ENCODE measurements at regions not wholly inside any gene's neighbourhood (a gene's known extent, or its start where the extent isn't known, plus 50 kb on each side); places are given as distances from the start of the nearest gene placed in this dataset.

- ATAC-seq (no peak), DNase-seq (ENCODE audit: low spot score) (no peak)
- H3K4me3 Mint-ChIP-seq: no peak overlapping the region
- no peaks in the 10 kb centered on the region for H3K4me1 Mint-ChIP-seq
- TF ChIP-seq ZNF512 (CRISPR knock-in tag; IDR thresholded peaks at IDR 0.05; ENCODE audit: borderline replicate concordance) (0 out of 2 replicates have a peak, but pooled peaks have one; percentile 18), E2F1 (CRISPR knock-in tag; IDR thresholded peaks at IDR 0.05) (no peak), FOXJ3 (CRISPR knock-in tag; IDR thresholded peaks at IDR 0.05; ENCODE audit: borderline replicate concordance) (no peak)
- no peak overlapping the region for H3K27ac Mint-ChIP-seq
- H3K9me3 Mint-ChIP-seq: no peaks in the 10 kb centered on the region
- no peaks in the 10 kb centered on the region for H3K36me3 Mint-ChIP-seq
- ChIA-PET POLR2A (no interaction called here), CTCF (no interaction called here)
- no peaks in the 10 kb centered on the region; the same call in 1 of the 2 replicates for H3K27me3 Mint-ChIP-seq (ENCODE audit: low read depth)
Measured at GRCh38 chr12:76944892-76945291, 66.1 kb upstream of the CSRP2 start.

GRCh38 chr12:76943008-76943407 lies 64.2 kb upstream of the CSRP2 start:
- H3K27ac Mint-ChIP-seq: no peak overlapping the region
- H3K4me1 Mint-ChIP-seq: peaks cover 9% of the 10 kb centered on the region
- ChIA-PET POLR2A (interaction anchor here (0.8 kb wide), 1 partner anchor 83 kb away, joined by 3 read pairs; no protein-coding TSS in a partner anchor), CTCF (interaction anchor here (1.6 kb wide), 1 partner anchor 68 kb away, joined by 13 read pairs; no protein-coding TSS in a partner anchor)
- H3K36me3 Mint-ChIP-seq: no peaks in the 10 kb centered on the region
- no peaks in the 10 kb centered on the region; the same call in 1 of the 2 replicates for H3K27me3 Mint-ChIP-seq (ENCODE audit: low read depth)
- ATAC-seq (no peak), DNase-seq (ENCODE audit: low spot score) (no peak)
- no peak overlapping the region for H3K4me3 Mint-ChIP-seq
- no peaks in the 10 kb centered on the region for H3K9me3 Mint-ChIP-seq
- TF ChIP-seq CREM (CRISPR knock-in tag; IDR thresholded peaks at IDR 0.05) (no peak), USF2 (CRISPR knock-in tag; IDR thresholded peaks at IDR 0.05) (no peak), ZNF121 (CRISPR knock-in tag; IDR thresholded peaks at IDR 0.05) (no peak), ETV6 (CRISPR knock-in tag; IDR thresholded peaks at IDR 0.05) (no peak), PRDM15 (CRISPR knock-in tag; IDR thresholded peaks at IDR 0.05) (no peak), ZNF532 (CRISPR knock-in tag; IDR thresholded peaks at IDR 0.05; ENCODE audit: borderline replicate concordance) (no peak), ZNF232 (CRISPR knock-in tag; IDR thresholded peaks at IDR 0.05) (no peak), GRHL2 (CRISPR knock-in tag; IDR thresholded peaks at IDR 0.05; ENCODE audit: insufficient replicate concordance, severe bottlenecking) (no peak), ZNF138 (CRISPR knock-in tag; conservative IDR thresholded peaks at IDR 0.05) (no peak), FOXJ3 (CRISPR knock-in tag; IDR thresholded peaks at IDR 0.05; ENCODE audit: borderline replicate concordance) (no peak), ZNF425 (CRISPR knock-in tag; conservative IDR thresholded peaks at IDR 0.05) (no peak), TEAD1 (CRISPR knock-in tag; IDR thresholded peaks at IDR 0.05) (no peak), ZNF396 (CRISPR knock-in tag; IDR thresholded peaks at IDR 0.05; ENCODE audit: borderline replicate concordance) (no peak), ATF1 (CRISPR knock-in tag; IDR thresholded peaks at IDR 0.05) (no peak), SOX15 (CRISPR knock-in tag; IDR thresholded peaks at IDR 0.05) (no peak), MAX (CRISPR knock-in tag; IDR thresholded peaks at IDR 0.05) (no peak), E2F4 (CRISPR knock-in tag; IDR thresholded peaks at IDR 0.05; ENCODE audit: borderline replicate concordance, low read depth) (no peak)
